Cerebellar nuclear complex (tissue), 1 donor: ENCODE measurements at regions not wholly inside any gene's neighbourhood (a gene's known extent, or its start where the extent isn't known, plus 50 kb on each side); places are given as distances from the start of the nearest gene placed in this dataset.
"Not testable (repeated sequence)": the region's sequence is repeated elsewhere in the genome, so short reads cannot be mapped to it uniquely, and the experiment has no call there.

Experiments
- DNase-seq, 2 experiments: peaks; one replicate each; lab custom pipeline; 2025; lab: John Stamatoyannopoulos, UW

- no peak for DNase-seq
These were observed 221.0 kb downstream of the SHQ1 start for GRCh38 chr3:72627271-72627670.

DNA sequence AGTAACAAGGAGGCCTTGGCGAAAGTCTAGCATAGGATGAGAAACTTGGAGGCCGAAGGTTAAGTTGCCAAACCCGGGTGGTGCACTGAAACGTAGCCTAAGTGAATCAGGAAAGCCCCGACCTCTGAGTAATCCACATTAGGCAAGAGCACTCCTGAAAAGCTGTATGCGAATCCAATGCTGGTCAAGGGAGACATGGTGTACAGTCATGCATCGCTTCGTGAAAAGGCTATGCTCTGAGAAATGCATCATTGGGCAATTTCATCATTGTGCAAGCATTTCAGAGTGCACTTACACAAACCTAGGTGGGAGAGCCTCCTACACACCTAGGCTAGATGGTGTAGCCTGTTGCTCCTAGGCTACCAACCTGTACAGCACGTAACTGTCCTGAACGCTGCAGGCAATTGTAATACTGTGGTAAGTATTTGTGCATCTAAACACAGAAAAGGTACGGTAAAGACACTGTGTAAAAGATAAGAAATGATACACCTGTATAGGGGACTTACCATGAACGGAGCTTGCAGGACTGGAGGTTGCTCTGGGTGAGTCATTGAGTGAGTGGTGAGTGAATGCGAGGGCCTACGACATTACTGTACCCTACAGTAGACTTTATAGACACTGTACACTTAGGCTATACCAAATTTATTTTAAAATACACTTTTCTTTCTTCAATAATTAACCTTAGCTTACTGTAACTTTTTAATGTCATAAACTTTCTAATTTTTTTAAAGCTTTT, 222.5 kb downstream of the SHQ1 start:
- no peak for DNase-seq

GRCh38 chr3:72624656-72625055, 223.6 kb downstream of the SHQ1 start:
- no peak for DNase-seq

DNA sequence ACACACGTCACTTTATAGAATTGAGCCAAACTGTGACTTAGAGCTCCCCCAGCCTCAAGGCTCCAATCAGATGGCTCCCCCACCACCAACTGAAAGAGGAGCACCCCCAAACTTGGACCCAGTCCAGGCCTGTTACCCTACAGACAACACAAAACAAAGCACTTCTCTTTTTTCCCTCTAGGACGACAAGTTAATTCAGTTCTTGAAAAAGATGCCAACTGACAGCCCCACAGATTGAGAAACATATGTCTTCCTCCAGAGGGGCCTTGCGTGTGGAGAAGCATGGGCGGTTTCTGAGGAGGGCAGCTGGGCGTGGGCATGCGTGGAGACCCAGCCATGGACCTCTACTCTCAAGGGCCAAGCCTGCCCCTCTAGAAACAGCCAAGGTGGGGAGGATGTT, 229.5 kb downstream of the SHQ1 start:
- no peak for DNase-seq

DNA sequence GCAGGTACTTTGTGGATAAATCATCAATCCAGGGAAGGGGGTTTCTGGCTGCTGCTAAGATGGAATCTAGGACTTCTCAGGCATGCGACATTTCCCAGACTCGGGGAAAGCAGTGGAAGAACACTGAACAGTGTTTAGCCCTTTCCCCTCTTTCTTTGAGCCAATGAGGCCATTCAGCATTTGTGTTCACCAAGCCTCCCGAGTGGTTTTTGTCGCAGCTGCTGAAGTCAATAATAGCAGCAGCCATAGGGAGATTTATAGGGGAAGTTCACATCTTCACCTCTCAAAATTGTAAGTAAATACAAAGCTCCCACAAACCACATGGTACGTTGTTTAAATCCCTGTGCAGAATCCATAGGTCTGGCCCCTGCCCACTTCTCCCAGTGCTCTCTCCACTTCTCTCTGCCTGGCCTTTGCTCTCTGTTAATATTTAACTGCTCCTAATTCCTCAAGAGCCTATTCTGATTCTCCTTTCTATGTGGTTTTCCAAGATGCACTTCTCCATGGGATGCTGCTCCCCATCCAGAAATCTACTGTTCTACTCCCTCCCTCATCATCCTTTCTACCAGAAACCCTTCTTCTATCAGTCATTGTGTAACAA, 230.7 kb downstream of the SHQ1 start:
- DNase-seq = no peak

GRCh38 chr3:72615776-72616175, 232.5 kb downstream of the SHQ1 start:
- no peak for DNase-seq

DNA sequence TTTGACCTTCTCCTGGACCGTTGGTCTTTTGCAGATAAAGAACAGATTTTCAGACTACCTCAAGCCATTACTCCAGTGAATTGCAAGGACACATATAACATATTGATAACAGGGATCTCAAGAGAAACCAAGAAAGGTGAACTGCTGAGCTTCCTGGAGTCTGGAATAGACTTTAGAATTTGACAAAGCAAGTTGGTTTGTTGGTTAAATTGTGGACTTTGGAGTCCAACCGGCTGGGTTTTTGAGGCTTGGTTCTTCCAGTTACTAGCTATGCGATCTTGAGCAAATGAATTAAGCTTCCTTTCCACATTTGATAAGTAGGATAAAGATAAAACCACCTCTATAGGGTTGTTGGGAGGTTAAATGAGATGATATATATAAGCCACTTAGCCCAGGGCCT, 233.1 kb downstream of the SHQ1 start:
- no peak for DNase-seq

DNA sequence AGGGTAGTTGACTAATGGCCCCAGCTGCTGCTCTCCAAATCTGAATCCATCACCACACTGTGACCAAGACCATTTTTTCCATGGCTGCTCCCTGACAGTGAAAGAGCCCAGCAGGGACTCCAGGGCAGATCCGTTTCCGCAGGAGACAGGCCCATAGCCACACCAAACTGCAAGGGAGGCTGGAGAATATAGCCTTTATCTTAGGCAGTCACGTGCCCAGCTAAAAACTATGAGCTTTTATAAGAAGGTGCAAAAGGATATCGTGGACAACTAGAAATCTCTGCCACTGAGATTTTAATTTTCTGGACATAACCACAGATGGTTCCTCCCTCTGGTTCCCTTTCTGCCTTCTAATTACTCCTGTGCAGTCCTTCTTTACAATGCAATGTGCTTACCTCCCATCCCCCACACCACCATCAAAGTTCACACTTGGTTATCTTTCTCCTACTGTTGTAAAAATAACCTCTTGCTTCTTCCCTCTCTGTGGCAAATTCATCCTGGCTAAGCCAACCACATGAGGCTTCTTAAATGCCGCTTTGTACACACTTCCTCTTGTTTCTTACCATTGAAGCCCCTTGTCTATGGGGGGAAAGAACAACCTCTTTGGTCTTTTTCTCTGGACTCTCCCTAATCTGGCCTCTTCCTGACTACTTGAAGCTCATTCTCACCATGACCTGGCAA, 233.7 kb downstream of the SHQ1 start:
- no peak for DNase-seq

- DNase-seq = no peak
These were observed 234.4 kb downstream of the SHQ1 start for GRCh38 chr3:72613871-72614270.

DNA sequence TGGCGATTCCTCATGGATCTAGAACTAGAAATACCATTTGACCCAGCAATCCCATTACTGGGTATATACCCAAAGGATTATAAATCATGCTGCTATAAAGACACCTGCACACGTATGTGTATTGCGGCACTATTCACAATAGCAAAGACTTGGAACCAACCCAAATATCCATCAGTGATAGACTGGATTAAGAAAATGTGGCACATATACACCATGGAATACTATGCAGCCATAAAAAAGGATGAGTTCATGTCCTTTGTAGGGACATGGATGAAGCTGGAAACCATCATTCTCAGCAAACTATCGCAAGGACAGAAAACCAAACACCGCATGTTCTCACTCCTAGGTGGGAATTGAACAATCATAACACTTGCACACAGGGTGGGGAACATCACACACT, 239.1 kb downstream of the SHQ1 start:
- DNase-seq = not testable (repeated sequence)

DNA sequence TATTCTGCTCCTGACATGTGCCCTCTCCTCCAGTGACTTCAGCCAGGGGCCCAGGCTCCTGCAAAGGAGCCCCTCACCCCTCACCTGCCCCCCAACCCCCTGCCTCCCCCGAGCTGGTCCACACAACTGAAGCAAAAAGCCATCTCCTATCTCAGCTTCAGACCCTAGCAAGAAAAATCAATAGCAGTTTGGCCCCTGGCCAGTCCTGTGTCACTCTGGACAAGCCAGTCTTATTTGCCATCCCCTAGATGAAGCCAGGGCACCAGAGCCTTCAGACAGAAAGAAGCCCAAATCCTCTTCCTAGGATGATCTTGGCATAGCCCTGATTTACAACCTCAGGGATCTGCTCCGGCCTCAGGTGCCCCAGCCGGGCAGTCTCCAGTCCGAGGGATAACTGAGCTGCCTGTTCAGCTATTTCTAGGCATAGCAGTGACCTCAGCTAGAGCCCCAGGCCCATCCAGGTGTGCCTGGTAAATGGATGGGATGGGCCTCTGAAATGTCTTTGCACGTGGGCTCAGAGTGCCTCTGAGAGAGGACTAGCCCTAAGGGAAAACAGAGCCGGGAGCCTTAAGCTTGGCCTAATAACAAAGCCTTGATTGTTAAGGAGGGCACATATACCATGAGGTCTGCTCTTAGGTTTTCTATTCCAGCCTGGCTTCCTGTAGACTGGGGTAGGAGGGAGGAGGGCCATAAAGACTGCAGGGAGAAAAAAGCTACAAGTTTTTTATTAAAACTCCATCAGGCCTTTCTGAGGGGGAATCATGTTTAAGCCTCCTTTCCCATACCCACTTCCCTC, 242.0 kb downstream of the SHQ1 start:
- DNase-seq = no peak

DNA sequence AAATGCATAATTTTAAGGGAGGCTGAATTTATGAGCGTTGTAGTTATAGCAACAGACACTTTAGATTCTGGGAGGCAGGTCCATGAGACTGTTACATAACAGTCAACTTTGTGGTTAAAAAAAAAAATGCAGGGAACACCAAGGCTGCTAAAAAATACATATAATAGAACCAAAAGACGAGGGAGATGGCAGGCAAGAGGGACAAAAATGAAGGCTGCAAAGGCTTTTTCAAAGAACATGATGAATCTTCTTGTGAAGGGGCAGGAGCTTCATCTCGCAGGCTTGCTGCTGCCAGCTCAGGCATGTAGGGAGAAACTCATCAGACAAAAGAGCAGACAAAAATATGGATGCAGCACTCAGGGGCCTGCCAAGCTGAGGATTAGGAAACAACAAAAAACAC, 243.9 kb downstream of the SHQ1 start:
- no peak for DNase-seq

DNA sequence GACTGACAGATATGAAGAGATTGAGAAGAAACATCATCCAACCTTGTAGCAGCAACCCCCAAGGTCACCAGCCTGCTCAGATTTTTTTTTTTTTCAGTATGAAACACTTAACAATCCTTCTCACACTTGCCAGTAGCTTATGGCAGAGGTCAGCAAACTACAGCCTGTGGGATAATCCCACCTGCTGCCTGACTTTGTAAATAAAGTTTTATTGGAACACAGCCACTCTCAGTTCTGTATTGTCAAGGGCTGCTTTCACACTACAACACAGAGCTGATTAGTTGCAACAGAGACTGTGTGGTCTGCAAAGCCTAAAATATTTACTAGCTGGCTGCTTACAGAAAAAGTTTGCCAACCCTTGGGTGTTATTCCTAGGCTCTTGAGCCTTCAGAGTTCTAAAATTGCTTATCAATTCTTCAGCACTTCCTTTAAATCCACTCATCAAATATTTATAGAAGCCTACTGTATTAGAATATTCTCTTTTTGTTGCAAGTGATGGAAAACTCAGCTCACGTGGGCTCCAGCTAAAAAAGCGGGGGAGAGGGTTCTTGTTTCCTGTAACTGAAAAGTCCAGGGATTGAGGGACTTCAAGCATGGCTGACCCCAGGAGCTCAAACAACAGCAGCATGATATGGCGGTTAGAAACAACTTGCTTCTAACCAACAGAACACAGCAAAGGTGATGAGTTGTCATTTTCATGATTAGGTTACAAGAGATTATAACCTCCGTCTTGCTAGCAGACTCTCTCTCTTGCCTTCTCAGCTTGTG, 246.1 kb downstream of the SHQ1 start:
- DNase-seq = no peak

DNA sequence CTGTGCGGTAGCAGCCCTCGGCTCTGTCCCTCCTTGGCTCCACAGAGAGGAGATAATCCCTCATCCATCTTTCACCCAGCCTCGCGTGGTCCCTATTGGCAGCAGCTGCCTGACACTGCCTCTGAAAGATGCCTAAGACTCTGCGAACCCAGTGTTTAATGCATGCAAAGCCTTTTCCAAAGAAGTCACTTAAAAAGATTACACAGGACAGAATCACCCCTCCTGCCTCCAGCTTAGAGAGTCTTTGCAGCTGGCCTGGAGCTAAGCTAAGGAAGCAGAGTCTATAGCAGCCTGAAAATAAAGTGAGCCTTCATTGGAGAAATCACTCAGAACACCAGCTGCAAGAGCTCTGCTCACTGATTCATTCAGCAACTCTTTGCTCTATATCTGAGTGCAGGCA, 247.2 kb downstream of the SHQ1 start:
- DNase-seq = no peak

GRCh38 chr3:72597756-72598195, 250.5 kb downstream of the SHQ1 start:
- no peak for DNase-seq

DNA sequence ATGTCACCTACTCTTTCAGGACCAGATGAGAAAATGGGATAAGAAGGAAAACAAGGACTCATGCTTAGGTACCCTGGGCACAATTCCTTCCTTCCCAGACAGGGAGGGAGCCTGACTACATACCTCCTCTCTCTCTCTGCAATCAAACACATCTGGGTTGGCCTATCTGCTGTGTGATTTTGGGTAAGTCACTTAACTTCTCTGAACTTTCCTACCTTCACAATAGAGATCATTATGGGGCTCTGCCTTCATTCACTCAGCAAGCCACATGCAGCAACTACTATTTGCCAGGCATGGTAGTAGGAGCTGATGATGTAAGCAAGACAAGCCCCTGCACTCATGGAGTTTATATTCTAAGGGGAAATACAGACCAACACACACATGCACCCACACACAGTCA, 251.2 kb downstream of the SHQ1 start:
- no peak for DNase-seq

GRCh38 chr3:72595927-72596610, 252.2 kb downstream of the SHQ1 start:
- no peak for DNase-seq

DNA sequence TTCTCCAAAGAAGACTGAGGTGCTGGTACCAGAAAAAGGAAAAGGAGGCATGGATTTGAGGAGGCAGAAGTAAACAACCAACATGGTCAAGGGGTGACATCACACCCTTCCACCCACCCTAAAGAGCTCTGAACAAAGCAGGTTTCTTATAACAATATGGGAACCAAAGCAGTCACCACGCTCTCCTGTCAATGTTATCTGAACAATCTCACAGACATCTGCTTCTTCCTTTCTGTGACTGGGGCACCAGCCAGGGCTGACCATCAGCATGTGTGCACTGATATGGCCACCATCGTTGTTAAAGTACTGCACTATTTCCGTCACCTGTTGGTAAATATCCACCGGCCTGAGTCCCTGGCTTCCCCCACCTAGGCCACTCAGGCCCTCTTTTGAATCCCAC, 252.9 kb downstream of the SHQ1 start:
- no peak for DNase-seq

- DNase-seq = no peak
These were observed 253.5 kb downstream of the SHQ1 start for GRCh38 chr3:72594615-72595215.

DNA sequence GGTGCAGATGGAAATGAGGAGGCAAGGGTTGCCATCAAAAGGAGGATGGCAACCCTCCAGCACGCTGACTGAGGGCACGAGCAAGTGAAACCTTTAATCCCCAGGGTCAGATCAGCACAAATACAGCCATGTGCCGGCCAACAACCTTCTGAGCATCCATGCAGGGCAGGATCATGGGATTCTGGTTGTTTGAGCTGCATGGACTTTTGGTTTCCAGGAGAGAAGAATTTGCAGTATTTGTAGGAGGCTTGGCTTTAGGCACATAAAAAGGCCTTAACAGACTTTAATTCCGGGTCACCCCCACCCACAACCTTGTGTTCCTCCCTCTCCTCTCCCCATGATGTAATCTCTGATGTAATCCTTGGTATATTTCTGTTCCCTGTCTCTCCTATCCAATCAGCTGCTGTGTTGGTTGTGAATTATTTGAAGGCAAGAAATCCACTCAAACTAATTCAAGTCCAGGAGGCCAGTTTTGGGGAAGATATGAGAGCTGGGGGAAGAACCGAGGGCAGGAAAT, 254.3 kb downstream of the SHQ1 start:
- no peak for DNase-seq
